GM21528 (cell line): ENCODE measurements at regions not wholly inside any gene's neighbourhood (a gene's known extent, or its start where the extent isn't known, plus 50 kb on each side); places are given as distances from the start of the nearest gene placed in this dataset.

Source experiments
- ATAC-seq: cut with Tn5 transposase; IDR thresholded peaks from one replicate; pipeline ENCODE4 v1.9.1; 2021; ENCODE audit warnings: mild to moderate bottlenecking, moderate library complexity; ENCODE audit not compliant: unreplicated experiment, low FRiP score

DNA sequence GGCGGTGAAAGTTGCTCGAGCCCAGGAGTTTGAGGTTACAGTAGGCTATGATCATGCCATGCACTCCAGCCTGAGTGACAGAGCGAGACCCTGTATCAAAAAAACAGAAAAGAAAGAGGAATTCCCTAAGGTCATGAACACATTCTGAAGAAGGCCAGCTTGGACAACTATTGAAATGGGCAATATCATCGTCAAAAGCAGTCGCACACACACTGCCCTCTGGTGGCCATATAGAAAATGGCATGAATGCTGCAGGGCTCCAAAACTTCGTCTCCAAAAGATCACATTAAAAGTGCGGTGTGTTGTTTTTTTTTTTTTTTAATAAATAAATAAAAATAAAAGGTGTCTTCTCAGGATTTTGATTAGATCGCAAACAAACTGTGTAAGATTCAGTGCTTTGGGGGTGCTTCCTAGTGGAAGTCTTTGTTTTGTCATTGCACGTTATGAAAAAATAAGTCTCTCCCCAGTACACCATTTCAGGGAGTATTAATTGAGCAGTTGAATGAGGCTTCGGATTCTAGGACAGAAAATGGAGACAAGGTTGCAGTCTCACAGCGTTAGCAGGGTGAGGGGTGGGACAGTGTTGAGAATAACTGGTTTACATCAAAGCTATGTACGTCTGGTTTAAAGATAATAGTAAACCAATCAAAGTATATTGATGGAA lies 87.5 kb upstream of the FMN2 start:
- no peak for ATAC-seq

DNA sequence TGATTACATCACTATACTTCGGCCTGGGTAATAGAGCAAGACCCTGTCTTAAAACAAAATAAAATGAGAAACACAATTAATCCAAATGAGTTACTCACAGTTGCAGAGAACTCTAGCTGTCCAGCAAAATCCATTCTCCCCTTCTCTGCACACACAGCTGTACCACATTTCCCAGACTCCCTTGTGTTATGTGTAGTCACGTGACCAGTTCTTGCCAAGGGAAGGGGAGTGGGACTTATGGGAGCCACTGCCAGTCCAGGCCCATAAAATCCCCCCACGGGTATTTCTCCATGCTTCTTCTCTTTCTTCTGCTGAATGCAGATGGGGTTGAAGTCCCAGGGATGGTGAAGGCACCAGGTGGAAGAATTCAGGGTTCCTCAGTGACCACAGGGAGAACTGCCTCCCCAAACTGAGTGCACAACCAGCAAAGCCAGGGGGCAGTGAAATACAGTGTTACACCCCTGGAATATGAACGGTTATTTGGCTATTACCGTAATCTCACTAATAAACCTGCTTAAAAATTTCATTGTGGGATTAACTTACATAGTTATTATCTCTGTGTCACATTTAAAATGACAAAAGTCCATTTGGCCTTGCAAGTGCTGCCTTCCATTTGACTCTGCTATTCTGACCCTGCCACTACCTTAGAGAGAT lies 85.6 kb upstream of the FMN2 start:
- no peak for ATAC-seq

- ATAC-seq: no peak
These were observed 83.4 kb upstream of the FMN2 start for GRCh38 chr1:240008298-240008697.

- ATAC-seq: no peak
These were observed 77.6 kb upstream of the FMN2 start for GRCh38 chr1:240014051-240014450.

GRCh38 chr1:240018617-240019016 lies 73.1 kb upstream of the FMN2 start:
- no peak for ATAC-seq

DNA sequence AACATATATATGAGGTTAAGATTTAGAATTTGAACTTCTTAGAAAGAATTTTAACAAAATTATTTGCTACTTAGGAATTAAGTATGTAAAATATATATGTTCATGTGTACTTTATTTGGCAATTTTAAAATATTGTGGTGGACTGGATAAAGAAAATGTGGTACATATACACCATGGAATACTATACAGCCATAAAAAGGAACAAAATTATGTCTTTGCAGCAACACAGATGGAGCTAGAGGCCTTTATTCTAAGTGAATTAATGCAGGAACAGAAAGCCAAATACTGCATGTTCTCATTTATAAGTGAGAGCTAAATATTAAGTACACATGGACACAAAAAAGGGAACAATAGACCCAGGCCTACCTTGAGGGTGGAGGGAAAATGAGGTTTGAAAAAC lies 72.2 kb upstream of the FMN2 start:
- no peak for ATAC-seq

- ATAC-seq: no peak
These were observed 70.8 kb upstream of the FMN2 start for GRCh38 chr1:240020871-240021270.

DNA sequence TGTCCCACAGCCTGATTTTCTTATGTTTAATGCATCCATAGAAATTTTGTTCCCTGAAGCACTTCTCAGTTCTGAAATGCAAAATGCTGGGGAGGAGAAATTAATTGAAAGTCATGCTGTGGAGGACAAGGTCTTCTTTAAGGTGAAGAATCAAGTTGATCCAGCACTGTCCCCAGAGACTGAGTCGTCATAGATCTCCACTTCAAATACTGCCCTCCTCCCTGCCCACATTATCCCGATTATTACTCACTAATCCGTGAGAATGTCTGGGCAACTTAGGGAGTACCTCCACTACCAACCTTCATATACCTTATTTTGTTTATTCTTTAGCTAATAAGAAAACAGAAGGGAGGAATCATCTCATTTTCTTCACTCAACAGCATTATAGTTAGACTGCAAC lies 70.0 kb upstream of the FMN2 start:
- no peak for ATAC-seq

DNA sequence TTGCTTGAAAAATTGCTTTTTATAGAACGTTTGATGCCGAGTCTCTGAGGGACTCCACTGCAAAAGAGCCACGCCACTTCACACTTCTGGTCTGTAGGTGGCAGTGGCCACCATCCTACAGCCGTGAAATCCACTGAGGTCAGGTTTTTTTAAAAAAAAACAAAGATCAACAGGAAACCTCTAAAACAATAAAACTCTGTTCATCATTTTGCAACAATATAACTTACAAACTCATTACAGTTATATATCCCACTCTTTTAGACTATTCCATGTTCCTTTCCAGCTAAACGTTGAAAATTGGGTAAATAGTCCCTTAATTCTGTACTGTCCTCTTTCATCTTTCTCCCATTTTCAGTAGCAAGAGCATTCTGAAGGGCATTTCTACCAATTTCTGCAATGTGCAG lies 64.6 kb upstream of the FMN2 start:
- peak; percentile 80 for ATAC-seq

DNA sequence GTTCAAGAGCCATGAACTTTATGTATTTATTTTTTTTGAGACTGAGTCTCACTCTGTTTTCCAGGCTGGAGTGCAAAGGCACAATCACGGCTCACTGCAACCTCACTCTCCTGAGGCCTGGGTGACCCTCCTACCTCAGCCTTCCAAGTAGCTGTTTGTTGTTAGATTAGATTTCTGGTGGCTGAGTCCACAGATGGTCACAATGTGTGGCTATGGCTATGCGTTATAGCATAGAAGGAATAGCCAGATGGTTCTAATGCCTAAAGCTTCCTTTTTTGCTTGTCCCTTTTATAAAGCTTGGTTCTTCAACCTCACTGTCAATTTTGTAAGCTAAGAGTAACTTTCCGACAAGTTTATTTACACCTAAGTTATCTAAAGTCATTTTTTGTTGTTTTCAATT lies 62.3 kb upstream of the FMN2 start:
- no peak for ATAC-seq

DNA sequence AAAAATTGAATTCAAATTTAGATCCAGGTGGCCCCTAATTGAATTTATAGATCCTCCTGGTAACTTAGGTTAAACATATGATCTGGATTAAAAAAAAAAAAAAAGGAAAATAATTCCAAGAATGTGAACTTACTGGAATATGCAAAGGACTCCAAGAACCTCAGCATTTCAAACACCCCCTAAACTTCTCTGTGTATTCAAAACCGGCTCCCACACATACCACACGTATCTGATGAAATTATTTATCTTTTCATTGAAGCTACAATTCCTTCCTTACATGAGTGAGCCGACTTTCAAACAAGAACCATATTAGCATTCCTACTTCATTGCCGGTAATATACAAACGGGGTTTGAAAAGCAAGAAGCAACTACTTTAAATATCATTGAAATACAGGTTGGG lies 61.4 kb upstream of the FMN2 start:
- no peak for ATAC-seq

DNA sequence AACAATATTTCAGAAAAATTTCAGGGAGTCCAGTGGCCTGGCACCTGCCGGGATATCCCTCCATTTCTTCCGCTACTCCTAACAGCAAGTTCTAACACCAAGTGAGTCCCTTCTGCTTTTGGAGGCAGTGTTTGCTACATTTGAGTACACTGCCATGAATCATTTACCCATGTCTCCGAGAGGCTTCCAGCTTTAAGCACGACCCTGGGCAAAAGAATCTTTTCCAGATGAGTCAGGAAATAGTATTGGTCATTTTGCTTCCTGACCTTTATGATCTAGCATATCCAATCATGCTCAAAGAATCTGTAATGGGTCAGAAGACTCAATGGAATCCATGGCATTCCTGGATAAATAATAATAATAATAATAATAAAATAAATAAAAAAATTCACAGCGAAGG lies 60.7 kb upstream of the FMN2 start:
- ATAC-seq: no peak

DNA sequence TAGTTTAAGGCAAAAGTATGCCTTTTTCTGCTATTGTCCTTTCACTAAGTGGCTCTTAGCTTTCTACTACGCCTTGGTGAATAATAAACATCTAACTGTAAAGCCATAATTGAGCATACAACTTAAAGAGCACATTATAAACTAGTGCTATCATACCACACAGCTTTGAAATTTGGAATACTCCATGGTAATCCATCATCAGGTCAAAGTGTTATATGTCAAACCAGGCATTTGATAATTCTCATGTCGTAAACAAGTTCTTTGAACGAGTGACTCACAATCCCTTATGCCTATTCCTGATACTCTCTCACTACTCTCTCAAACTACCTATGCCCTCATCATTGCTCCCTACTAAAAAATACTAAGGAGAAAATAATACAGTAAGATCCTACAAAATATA lies 60.3 kb upstream of the FMN2 start:
- no peak for ATAC-seq

GRCh38 chr1:240033406-240033805 lies 58.3 kb upstream of the FMN2 start:
- no peak for ATAC-seq

DNA sequence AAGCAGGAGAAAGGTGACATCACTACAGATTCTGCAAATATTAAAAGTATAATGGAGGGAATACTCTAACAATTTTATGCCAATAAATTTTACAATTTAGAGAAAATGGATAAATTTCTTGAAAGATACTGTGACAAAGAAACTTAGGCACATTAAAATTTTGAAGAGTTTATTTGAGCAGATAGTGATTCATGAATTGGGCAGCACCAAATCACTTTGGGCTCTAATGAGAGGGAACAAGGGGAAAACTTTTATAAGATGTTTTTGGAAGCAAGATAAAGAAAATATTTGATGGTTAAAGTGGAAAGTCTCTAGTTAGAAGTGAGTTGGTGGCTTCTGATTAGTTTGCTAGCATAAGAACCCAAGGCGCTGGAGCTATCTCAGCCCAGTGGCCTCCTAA lies 55.2 kb upstream of the FMN2 start:
- ATAC-seq: no peak
